ENCODE measurements at regions not wholly inside any gene's neighbourhood (a gene's known extent, or its start where the extent isn't known, plus 50 kb on each side); places are given as distances from the start of the nearest gene placed in this dataset.

GRCh38 chrX:113818346-113818745 lies 765.5 kb upstream of the HTR2C start:
- H3K27me3 ChIP-seq (ENCODE audit: insufficient read depth) = no peaks in the 10 kb centered on the region
- TF ChIP-seq ZNF114 (CRISPR knock-in tag; IDR thresholded peaks at IDR 0.05) = no peak
- no peak for TF ChIP-seq ETS1 (IDR thresholded peaks at IDR 0.05)
- TF ChIP-seq REST (IDR thresholded peaks at IDR 0.05; ENCODE audit: unreplicated experiment) = no peak
- TF ChIP-seq ZNF462 (CRISPR knock-in tag; IDR thresholded peaks at IDR 0.05) = no peak
- no peak overlapping the region for H3K27ac ChIP-seq (ENCODE audit: low read depth)
- H3K4me1 Mint-ChIP-seq = no peaks in the 10 kb centered on the region
- H3K27ac Mint-ChIP-seq = no peak overlapping the region
- H3F3A ChIP-seq (replicated peaks; ENCODE audit: low read depth) = no peaks in the 10 kb centered on the region
- H3K27me3 Mint-ChIP-seq (ENCODE audit: insufficient read depth, low read depth, poor library complexity) = no peaks in the 10 kb centered on the region
- H3K9me3 Mint-ChIP-seq = peaks cover 6% of the 10 kb centered on the region; the same call in 1 of the 3 replicates
- H3K4me2 ChIP-seq = no peak overlapping the region
- no peaks in the 10 kb centered on the region for H3K4me1 ChIP-seq (ENCODE audit: insufficient read depth)
- DNase-seq (ENCODE audit: low spot score) (no peak), ATAC-seq (no peak)
- no peak overlapping the region for H3K4me3 Mint-ChIP-seq
- H4K20me1 ChIP-seq (replicated peaks; ENCODE audit: insufficient read depth) = no peaks in the 10 kb centered on the region
- H3K9me2 ChIP-seq (ENCODE audit: insufficient read depth) = no peaks in the 10 kb centered on the region
- no peaks in the 10 kb centered on the region for H3K79me2 ChIP-seq (replicated peaks; ENCODE audit: insufficient read depth)
- no peak overlapping the region for H3K4me3 ChIP-seq
- no peaks in the 10 kb centered on the region for H3K36me3 ChIP-seq (ENCODE audit: insufficient read depth)
- no peak overlapping the region for H2AFZ ChIP-seq
- peaks cover 9% of the 10 kb centered on the region; the same call in 2 of the 3 replicates for H3K36me3 Mint-ChIP-seq (ENCODE audit: low read depth)

Measured in GM23338 (cell line).